Coronary artery (tissue), 2 donors: ENCODE measurements at regions not wholly inside any gene's neighbourhood (a gene's known extent, or its start where the extent isn't known, plus 50 kb on each side); places are given as distances from the start of the nearest gene placed in this dataset.

Experiments
- DNase-seq: peaks from one replicate; pipeline ENCODE4 v3.0.0-alpha.2; 2017; ENCODE audit warnings: low spot score
- H3K27ac ChIP-seq, 2 donors: fragments of 200-600 bp; sonication (generic); one replicate each; pipeline ENCODE4 v1.5.1; 2016 to 2019
- H3K4me3 ChIP-seq: fragments of 200-600 bp; sonication (generic); 2 replicates; pipeline ENCODE4 v1.5.1; 2016; ENCODE audit warnings: mild to moderate bottlenecking, moderate library complexity
- CTCF ChIP-seq: fragments of 200-600 bp; sonication (generic); IDR thresholded peaks from one replicate; pipeline ENCODE4 v1.5.1; 2019; ENCODE audit warnings: antibody characterized with exemption

GRCh38 chr7:121797657-121798452, 75.1 kb upstream of the PTPRZ1 start:
- DNase-seq: no peak
- Histone ChIP-seq H3K27ac (no peak overlapping the region), H3K4me3 (no peak overlapping the region)
- TF ChIP-seq CTCF: no peak

- TF ChIP-seq CTCF: no peak
- H3K27ac ChIP-seq: no peak overlapping the region
- no peak for DNase-seq
- H3K4me3 ChIP-seq: no peak overlapping the region
Observed at GRCh38 chr7:121796936-121797656, 75.9 kb upstream of the PTPRZ1 start.

GRCh38 chr7:121796381-121796780, 76.6 kb upstream of the PTPRZ1 start:
- H3K27ac ChIP-seq: no peak overlapping the region
- H3K4me3 ChIP-seq: no peak overlapping the region
- no peak for DNase-seq
- TF ChIP-seq CTCF: no peak

GRCh38 chr7:121795736-121796135, 77.2 kb upstream of the PTPRZ1 start:
- H3K27ac ChIP-seq: no peak overlapping the region
- no peak for DNase-seq
- no peak overlapping the region for H3K4me3 ChIP-seq
- no peak for TF ChIP-seq CTCF

- TF ChIP-seq CTCF: no peak
- DNase-seq: no peak
- H3K27ac ChIP-seq: no peak overlapping the region
- no peak overlapping the region for H3K4me3 ChIP-seq
Observed at GRCh38 chr7:121793716-121794115, 79.2 kb upstream of the PTPRZ1 start.

GRCh38 chr7:121777672-121778071, 95.3 kb upstream of the PTPRZ1 start:
- no peak overlapping the region for H3K4me3 ChIP-seq
- no peak for DNase-seq
- H3K27ac ChIP-seq: no peak overlapping the region
- TF ChIP-seq CTCF: no peak

GRCh38 chr7:121774563-121774962, 98.4 kb upstream of the PTPRZ1 start:
- no peak for TF ChIP-seq CTCF
- Histone ChIP-seq H3K4me3 (no peak overlapping the region), H3K27ac (no peak overlapping the region)
- no peak for DNase-seq
